SK-N-SH (cell line): ENCODE measurements at regions not wholly inside any gene's neighbourhood (a gene's known extent, or its start where the extent isn't known, plus 50 kb on each side); places are given as distances from the start of the nearest gene placed in this dataset.

Experiments
- CTCF ChIA-PET: fragments of 300-600, 350-600 bp; formaldehyde crosslinking; extraction: SDS; loops from one replicate; lab custom pipeline; 2021; lab: Yijun Ruan, JAX
- POLR2A ChIA-PET: fragments of 350-600 bp; sonication (Branson Sonifier 250); formaldehyde crosslinking; extraction: SDS; loops from one replicate; lab custom pipeline; 2020; ENCODE audit warnings: antibody characterized with exemption, inconsistent platforms; lab: Yijun Ruan, JAX
- DNase-seq: peaks from one replicate; pipeline ENCODE4 v3.0.0; 2012
- H2AFZ ChIP-seq: fragments of 200-600 bp; sonication (generic); 2 replicates; pipeline ENCODE4 v1.8.1; 2016; ENCODE audit warnings: antibody characterized with exemption, mild to moderate bottlenecking, low read depth
- H3F3A ChIP-seq: fragments of 200-600 bp; sonication (generic); replicated peaks from 2 replicates; pipeline ENCODE3; 2016; ENCODE audit warnings: antibody characterized with exemption, mild to moderate bottlenecking; ENCODE audit not compliant: insufficient read depth
- H3K27ac ChIP-seq, 2 experiments: fragments of 200-500 bp in 1 of 2; fragments of 200-600 bp in 1 of 2; sonication (Bioruptor generic) in 1 of 2; sonication (generic), shearing (Covaris generic) in 1 of 2; 2 replicates each; pipeline versions ENCODE4 v1.5.1 to v1.6.1; 2014 to 2016; ENCODE audit warnings: low read depth in 2 of 2, inconsistent platforms in 1 of 2, low read length in 1 of 2, mild to moderate bottlenecking in 1 of 2, mixed read lengths in 1 of 2
- H3K27me3 ChIP-seq: fragments of 200-600 bp; sonication (generic), shearing (Covaris generic); 2 replicates; pipeline ENCODE4 v1.6.1; 2016; ENCODE audit warnings: mixed run types; ENCODE audit not compliant: insufficient read depth
- H3K36me3 ChIP-seq, 2 experiments: fragments of 200-500 bp in 1 of 2; fragments of 200-600 bp in 1 of 2; sonication (Bioruptor generic) in 1 of 2; sonication (generic) in 1 of 2; replicated peaks in 1 of 2; 2 replicates each; pipeline versions ENCODE3 to v1.5.1; 2014 to 2016; ENCODE audit warnings: low read length in 1 of 2, mild to moderate bottlenecking in 1 of 2; ENCODE audit not compliant: insufficient read depth in 2 of 2, control insufficient read depth in 1 of 2
- H3K4me1 ChIP-seq, 2 experiments: fragments of 200-500 bp in 1 of 2; fragments of 200-600 bp in 1 of 2; sonication (Bioruptor generic) in 1 of 2; sonication (generic), shearing (Covaris generic) in 1 of 2; 2 replicates each; pipeline versions ENCODE4 v1.5.1 to v1.6.1; 2014 to 2016; ENCODE audit warnings: low read depth in 1 of 2, low read length in 1 of 2, mixed run types in 1 of 2; ENCODE audit not compliant: insufficient read depth in 2 of 2, control insufficient read depth in 1 of 2
- H3K4me2 ChIP-seq: fragments of 200-600 bp; sonication (generic), shearing (Covaris generic); 2 replicates; pipeline ENCODE4 v1.6.1; 2017; ENCODE audit warnings: mixed run types
- H3K4me3 ChIP-seq, 2 experiments: fragments of 200-500 bp in 1 of 2; fragments of 200-600 bp in 1 of 2; sonication (Bioruptor generic) in 1 of 2; sonication (generic), shearing (Covaris generic) in 1 of 2; 2 replicates each; pipeline versions ENCODE4 v1.5.1 to v1.8.1; 2014 to 2016; ENCODE audit warnings: low read depth in 2 of 2, inconsistent platforms in 1 of 2, low read length in 1 of 2, mild to moderate bottlenecking in 1 of 2, mixed read lengths in 1 of 2, moderate library complexity in 1 of 2
- H3K79me2 ChIP-seq: fragments of 200-600 bp; sonication (generic); 2 replicates; pipeline ENCODE4 v1.8.1; 2017; ENCODE audit warnings: mild to moderate bottlenecking; ENCODE audit not compliant: insufficient read depth
- H3K9ac ChIP-seq: fragments of 200-600 bp; sonication (generic); 2 replicates; pipeline ENCODE4 v1.6.1; 2017; ENCODE audit warnings: mixed run types
- H3K9me2 ChIP-seq: fragments of 200-600 bp; sonication (generic); 2 replicates; pipeline ENCODE4 v1.6.1; 2017; ENCODE audit warnings: mixed run types
- H3K9me3 ChIP-seq: fragments of 200-600 bp; sonication (generic); 2 replicates; pipeline ENCODE4 v1.6.1; 2017; ENCODE audit warnings: mixed run types, mild to moderate bottlenecking, moderate library complexity
- H4K20me1 ChIP-seq: fragments of 200-600 bp; sonication (generic); 2 replicates; pipeline ENCODE4 v1.6.1; 2017; ENCODE audit warnings: mild to moderate bottlenecking, mixed run types; ENCODE audit not compliant: insufficient read depth
- ELF1 ChIP-seq: IDR thresholded peaks from 2 replicates; pipeline ENCODE4 v1.4.0; 2012
- FOXM1 ChIP-seq: IDR thresholded peaks from 2 replicates; pipeline ENCODE4 v1.4.0; 2012; ENCODE audit warnings: low read depth, mild to moderate bottlenecking
- JUND ChIP-seq: IDR thresholded peaks from 2 replicates; pipeline ENCODE4 v1.4.0; 2012
- NRF1 ChIP-seq: IDR thresholded peaks from 2 replicates; pipeline ENCODE4 v1.6.1; 2012; ENCODE audit warnings: low read depth, mild to moderate bottlenecking, low read length
- POLR2AphosphoS5 ChIP-seq: IDR thresholded peaks from 2 replicates; pipeline ENCODE4 v1.6.1; 2012; ENCODE audit warnings: low read depth, low read length
- RXRA ChIP-seq: IDR thresholded peaks from 2 replicates; pipeline ENCODE4 v1.4.0; 2012; ENCODE audit warnings: low read depth, mild to moderate bottlenecking, borderline replicate concordance
- SIN3A ChIP-seq: IDR thresholded peaks from 2 replicates; pipeline ENCODE4 v1.6.1; 2012; ENCODE audit warnings: low read depth, mild to moderate bottlenecking, low read length, moderate library complexity, borderline replicate concordance
- TAF1 ChIP-seq: IDR thresholded peaks from 2 replicates; pipeline ENCODE4 v1.6.1; 2012; ENCODE audit warnings: low read depth, mild to moderate bottlenecking, low read length, moderate library complexity, borderline replicate concordance
- TCF12 ChIP-seq: IDR thresholded peaks from 2 replicates; pipeline ENCODE4 v1.4.0; 2012
- TEAD4 ChIP-seq: IDR thresholded peaks from 2 replicates; pipeline ENCODE4 v1.4.0; 2012; ENCODE audit warnings: mild to moderate bottlenecking, borderline replicate concordance; ENCODE audit not compliant: insufficient read depth
- WGBS: methylation state at CpG from one replicate; pipeline ENCODE4 v1.1.6; 2017; ENCODE audit warnings: low lambda C conversion rate; 5-methylcytosine and 5-hydroxymethylcytosine counted together
- TF ChIP-seq, protein P1 (sequence below): fragments of 150-350 bp; IDR thresholded peaks from 2 replicates; pipeline ENCODE4 v1.6.1; 2016; ENCODE audit warnings: mild to moderate bottlenecking, low read depth, low read length
- TF ChIP-seq, protein P2 (sequence below): IDR thresholded peaks from 2 replicates; pipeline ENCODE4 v1.4.0; 2012; ENCODE audit warnings: low read depth, borderline replicate concordance
- TF ChIP-seq, protein P3 (sequence below): IDR thresholded peaks from 2 replicates; pipeline ENCODE4 v1.4.0; 2012; ENCODE audit warnings: low read depth, borderline replicate concordance

DNA sequence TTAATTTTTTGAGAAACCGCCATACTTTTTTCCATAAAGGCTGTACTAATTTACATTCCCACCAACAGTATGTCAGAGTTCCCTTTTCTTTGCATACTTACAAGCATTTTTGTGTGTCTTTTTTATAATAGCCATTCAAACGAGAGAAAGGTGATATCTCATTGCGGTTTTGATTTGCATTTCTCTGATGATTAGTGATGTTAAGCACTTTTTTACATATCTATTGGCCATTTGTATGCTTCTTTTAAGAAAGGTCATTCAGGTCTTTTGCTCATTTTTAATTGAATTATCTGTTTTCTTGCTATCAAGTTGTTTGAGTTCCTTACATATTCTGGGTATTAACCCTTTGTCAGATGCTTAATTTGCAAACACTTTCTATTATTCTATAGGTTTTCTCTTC, 176.1 kb upstream of the UFL1 start (continued):
- TF ChIP-seq, protein P1, sequence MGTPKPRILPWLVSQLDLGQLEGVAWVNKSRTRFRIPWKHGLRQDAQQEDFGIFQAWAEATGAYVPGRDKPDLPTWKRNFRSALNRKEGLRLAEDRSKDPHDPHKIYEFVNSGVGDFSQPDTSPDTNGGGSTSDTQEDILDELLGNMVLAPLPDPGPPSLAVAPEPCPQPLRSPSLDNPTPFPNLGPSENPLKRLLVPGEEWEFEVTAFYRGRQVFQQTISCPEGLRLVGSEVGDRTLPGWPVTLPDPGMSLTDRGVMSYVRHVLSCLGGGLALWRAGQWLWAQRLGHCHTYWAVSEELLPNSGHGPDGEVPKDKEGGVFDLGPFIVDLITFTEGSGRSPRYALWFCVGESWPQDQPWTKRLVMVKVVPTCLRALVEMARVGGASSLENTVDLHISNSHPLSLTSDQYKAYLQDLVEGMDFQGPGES = no peak
- TF ChIP-seq FOXM1 = no peak
- TF ChIP-seq, all 33 proteins: peak for 0

DNA sequence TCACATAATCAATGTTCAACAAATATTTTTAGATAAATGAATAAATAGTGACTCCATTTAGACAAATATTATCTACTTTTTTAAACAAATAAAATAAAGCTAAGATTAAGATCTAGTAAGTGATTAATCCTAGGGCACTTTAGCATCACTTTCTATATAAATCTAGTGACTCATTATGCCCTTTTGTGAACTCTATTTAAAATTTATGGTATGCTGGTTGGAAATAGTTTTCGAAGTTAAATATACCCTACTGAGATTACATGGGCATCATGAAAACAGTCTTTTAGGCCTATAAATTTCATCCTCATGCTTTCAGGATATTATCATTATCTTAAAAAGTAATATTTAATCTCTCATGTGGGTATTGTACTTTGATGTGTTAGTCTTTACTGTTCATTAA, 140.4 kb upstream of the UFL1 start:
- WGBS = 38% methylated on average over 1 of the region's 1 CpG
- H3K4me3 ChIP-seq = no peak overlapping the region
- no peaks in the 10 kb centered on the region for H3K9me2 ChIP-seq
- POLR2A ChIA-PET = no interaction called here
- peaks cover 3% of the 10 kb centered on the region for H3F3A ChIP-seq
- no peak overlapping the region for H3K27ac ChIP-seq
- CTCF ChIA-PET = no interaction called here
- TF ChIP-seq SIN3A = no peak
- TF ChIP-seq TEAD4 = no peak
- no peak for TF ChIP-seq TCF12
- TF ChIP-seq, protein P2, sequence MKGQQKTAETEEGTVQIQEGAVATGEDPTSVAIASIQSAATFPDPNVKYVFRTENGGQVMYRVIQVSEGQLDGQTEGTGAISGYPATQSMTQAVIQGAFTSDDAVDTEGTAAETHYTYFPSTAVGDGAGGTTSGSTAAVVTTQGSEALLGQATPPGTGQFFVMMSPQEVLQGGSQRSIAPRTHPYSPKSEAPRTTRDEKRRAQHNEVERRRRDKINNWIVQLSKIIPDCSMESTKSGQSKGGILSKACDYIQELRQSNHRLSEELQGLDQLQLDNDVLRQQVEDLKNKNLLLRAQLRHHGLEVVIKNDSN = no peak
- TF ChIP-seq JUND = no peak
- TF ChIP-seq FOXM1 = no peak
- TF ChIP-seq, protein P3, sequence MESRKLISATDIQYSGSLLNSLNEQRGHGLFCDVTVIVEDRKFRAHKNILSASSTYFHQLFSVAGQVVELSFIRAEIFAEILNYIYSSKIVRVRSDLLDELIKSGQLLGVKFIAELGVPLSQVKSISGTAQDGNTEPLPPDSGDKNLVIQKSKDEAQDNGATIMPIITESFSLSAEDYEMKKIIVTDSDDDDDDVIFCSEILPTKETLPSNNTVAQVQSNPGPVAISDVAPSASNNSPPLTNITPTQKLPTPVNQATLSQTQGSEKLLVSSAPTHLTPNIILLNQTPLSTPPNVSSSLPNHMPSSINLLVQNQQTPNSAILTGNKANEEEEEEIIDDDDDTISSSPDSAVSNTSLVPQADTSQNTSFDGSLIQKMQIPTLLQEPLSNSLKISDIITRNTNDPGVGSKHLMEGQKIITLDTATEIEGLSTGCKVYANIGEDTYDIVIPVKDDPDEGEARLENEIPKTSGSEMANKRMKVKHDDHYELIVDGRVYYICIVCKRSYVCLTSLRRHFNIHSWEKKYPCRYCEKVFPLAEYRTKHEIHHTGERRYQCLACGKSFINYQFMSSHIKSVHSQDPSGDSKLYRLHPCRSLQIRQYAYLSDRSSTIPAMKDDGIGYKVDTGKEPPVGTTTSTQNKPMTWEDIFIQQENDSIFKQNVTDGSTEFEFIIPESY = no peak
- TF ChIP-seq NRF1 = no peak
- TF ChIP-seq RXRA = no peak
- TF ChIP-seq, protein P1 = no peak
- TF ChIP-seq TAF1 = no peak
- no peak for TF ChIP-seq POLR2AphosphoS5
- TF ChIP-seq ELF1 = no peak
- TF ChIP-seq, all 33 proteins: peak for 0
- H3K9me3 ChIP-seq = no peaks in the 10 kb centered on the region
- H4K20me1 ChIP-seq = no peaks in the 10 kb centered on the region
- H3K27me3 ChIP-seq = no peaks in the 10 kb centered on the region
- no peak overlapping the region for H3K4me2 ChIP-seq
- no peak overlapping the region for H3K9ac ChIP-seq
- no peaks in the 10 kb centered on the region for H3K79me2 ChIP-seq
- H3K36me3 ChIP-seq = no peaks in the 10 kb centered on the region
- no peak overlapping the region for H2AFZ ChIP-seq
- no peak for DNase-seq
- H3K4me1 ChIP-seq = no peaks in the 10 kb centered on the region; a peak in 1 of 4 replicates
